ENCODE measurements at regions not wholly inside any gene's neighbourhood (a gene's known extent, or its start where the extent isn't known, plus 50 kb on each side); places are given as distances from the start of the nearest gene placed in this dataset.

- Histone ChIP-seq H3K79me2 (ENCODE audit: insufficient read depth, low read length) (no peaks in the 10 kb centered on the region), H3K27ac (ENCODE audit: low read depth, low read length) (no peak overlapping the region), H3K9ac (ENCODE audit: low read length) (no peak overlapping the region), H4K20me1 (ENCODE audit: insufficient read depth) (no peaks in the 10 kb centered on the region), H3K4me1 (ENCODE audit: control insufficient read depth in 1 of 2, insufficient read depth in 2 of 2, low read length in 2 of 2) (no peaks in the 10 kb centered on the region), H2AFZ (ENCODE audit: low read depth, low read length, poor library complexity, severe bottlenecking) (no peak overlapping the region), H3K9me2 (ENCODE audit: insufficient read depth) (no peaks in the 10 kb centered on the region), H3K36me3 (ENCODE audit: control insufficient read depth in 1 of 2, insufficient read depth in 2 of 2, low read length in 2 of 2) (no peaks in the 10 kb centered on the region), H3K9me3 (ENCODE audit: control insufficient read depth in 1 of 2, insufficient read depth in 1 of 2, low read depth in 1 of 2, low read length in 2 of 2) (no peaks in the 10 kb centered on the region), H3K4me3 (replicated peaks in 1 of 2; ENCODE audit: low read depth in 1 of 2, low read length in 2 of 2) (no peak overlapping the region), H3K4me2 (ENCODE audit: low read length) (no peak overlapping the region), H3K27me3 (ENCODE audit: insufficient read depth, low read length) (no peaks in the 10 kb centered on the region)
- CTCF ChIA-PET = no interaction called here
- RAD21 ChIA-PET (ENCODE audit: low non-redundant PET in 1 of 2, low total read pairs in 2 of 2, uncharacterized antibody in 2 of 2, unreplicated experiment in 2 of 2) = no interaction called here
- no TSS peak for BruUV-seq (replicated peaks)
- DNase-seq (ENCODE audit: low read depth, low spot score) = no peak
- no peak for ATAC-seq
- intact Hi-C loops (cut with micrococcal nuclease) = no loop called here
- TF ChIP-seq ELF1 (IDR thresholded peaks at IDR 0.05; ENCODE audit: borderline replicate concordance, low read depth) (no peak), SP1 (IDR thresholded peaks at IDR 0.05; ENCODE audit: low read depth) (no peak), EZH2phosphoT487 (IDR thresholded peaks at IDR 0.05; ENCODE audit: borderline replicate concordance) (no peak), ZNF274 (IDR thresholded peaks at IDR 0.05; ENCODE audit: low read depth, low read length) (no peak), MAX (IDR thresholded peaks at IDR 0.05) (no peak), TCF7L2 (IDR thresholded peaks at IDR 0.05; ENCODE audit: borderline replicate concordance, extremely low read depth, insufficient read depth, insufficient read length) (no peak), SIN3A (IDR thresholded peaks at IDR 0.05; ENCODE audit: low read depth) (no peak), POLR2A (IDR thresholded peaks at IDR 0.05; ENCODE audit: borderline replicate concordance, extremely low read depth, insufficient read depth, insufficient read length) (no peak), RAD21 (IDR thresholded peaks at IDR 0.05; ENCODE audit: low read depth) (no peak)
- TF ChIP-seq, protein P1, sequence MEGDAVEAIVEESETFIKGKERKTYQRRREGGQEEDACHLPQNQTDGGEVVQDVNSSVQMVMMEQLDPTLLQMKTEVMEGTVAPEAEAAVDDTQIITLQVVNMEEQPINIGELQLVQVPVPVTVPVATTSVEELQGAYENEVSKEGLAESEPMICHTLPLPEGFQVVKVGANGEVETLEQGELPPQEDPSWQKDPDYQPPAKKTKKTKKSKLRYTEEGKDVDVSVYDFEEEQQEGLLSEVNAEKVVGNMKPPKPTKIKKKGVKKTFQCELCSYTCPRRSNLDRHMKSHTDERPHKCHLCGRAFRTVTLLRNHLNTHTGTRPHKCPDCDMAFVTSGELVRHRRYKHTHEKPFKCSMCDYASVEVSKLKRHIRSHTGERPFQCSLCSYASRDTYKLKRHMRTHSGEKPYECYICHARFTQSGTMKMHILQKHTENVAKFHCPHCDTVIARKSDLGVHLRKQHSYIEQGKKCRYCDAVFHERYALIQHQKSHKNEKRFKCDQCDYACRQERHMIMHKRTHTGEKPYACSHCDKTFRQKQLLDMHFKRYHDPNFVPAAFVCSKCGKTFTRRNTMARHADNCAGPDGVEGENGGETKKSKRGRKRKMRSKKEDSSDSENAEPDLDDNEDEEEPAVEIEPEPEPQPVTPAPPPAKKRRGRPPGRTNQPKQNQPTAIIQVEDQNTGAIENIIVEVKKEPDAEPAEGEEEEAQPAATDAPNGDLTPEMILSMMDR (IDR thresholded peaks at IDR 0.05 in 2 of 3, conservative IDR thresholded peaks at IDR 0.05 in 1 of 3; ENCODE audit: borderline replicate concordance in 1 of 3, insufficient read depth in 1 of 3, low read depth in 2 of 3, low read length in 2 of 3) = no peak
- POLR2A ChIA-PET = no interaction called here
These were observed 433.7 kb upstream of the RBFOX1 start for GRCh38 chr16:6898896-6899295.
